Activated CD4-positive, alpha-beta T cell treated with anti-CD3 and anti-CD28 coated beads, Interleukin-2, amount 10 ng/mL, durations not matched to agents 7 days and 5 days (primary cell): ENCODE measurements at regions not wholly inside any gene's neighbourhood (a gene's known extent, or its start where the extent isn't known, plus 50 kb on each side); places are given as distances from the start of the nearest gene placed in this dataset.

Experiments used
- CTCF ChIA-PET: fragments of 350-600 bp; sonication (Branson Sonifier 250); formaldehyde crosslinking; loops from one replicate; lab custom pipeline; 2021; ENCODE audit warnings: antibody characterized with exemption; lab: Charles Lee
- POLR2A ChIA-PET: fragments of 350-600 bp; sonication (Branson Sonifier 250); formaldehyde crosslinking; loops from one replicate; lab custom pipeline; 2021; ENCODE audit warnings: antibody characterized with exemption; lab: Charles Lee
- DNase-seq: peaks from one replicate; pipeline ENCODE4 v3.0.0-alpha.2; 2020
- H3K27ac Mint-ChIP-seq: one replicate; pipeline ENCODE4 v1.8.0; 2021; ENCODE audit warnings: mild to moderate bottlenecking, moderate library complexity, mixed read lengths
- H3K27me3 Mint-ChIP-seq: one replicate; pipeline ENCODE4 v1.8.0; 2021; ENCODE audit warnings: mixed read lengths
- H3K36me3 Mint-ChIP-seq: one replicate; pipeline ENCODE4 v1.8.0; 2021; ENCODE audit warnings: low read depth, mixed read lengths
- H3K4me1 Mint-ChIP-seq: one replicate; pipeline ENCODE4 v1.8.0; 2021; ENCODE audit warnings: mixed read lengths
- H3K4me3 Mint-ChIP-seq: one replicate; pipeline ENCODE4 v1.8.0; 2021; ENCODE audit warnings: mild to moderate bottlenecking, moderate library complexity, mixed read lengths
- H3K9me3 Mint-ChIP-seq: one replicate; pipeline ENCODE4 v1.8.0; 2021; ENCODE audit warnings: mixed read lengths

GRCh38 chr13:79222427-79223205, 183.4 kb downstream of the RBM26 start:
- Mint-ChIP-seq H3K27me3 (peaks cover 25% of the 10 kb centered on the region), H3K9me3 (no peaks in the 10 kb centered on the region), H3K36me3 (no peaks in the 10 kb centered on the region), H3K4me3 (no peak overlapping the region), H3K4me1 (no peaks in the 10 kb centered on the region), H3K27ac (no peak overlapping the region)
- ChIA-PET CTCF (interaction anchor here (0.6 to 1.6 kb wide), 2 partner anchors 18 to 320 kb away, joined by 3 to 4 read pairs; no protein-coding TSS in a partner anchor), POLR2A (no interaction called here)
- no peak for DNase-seq

GRCh38 chr13:79212064-79212619, 193.9 kb downstream of the RBM26 start:
- ChIA-PET POLR2A (no interaction called here), CTCF (interaction anchor here (0.6 kb wide), 1 partner anchor 17 kb away, joined by 3 read pairs; no protein-coding TSS in a partner anchor)
- Mint-ChIP-seq H3K27ac (no peak overlapping the region), H3K36me3 (no peaks in the 10 kb centered on the region), H3K27me3 (peaks cover 43% of the 10 kb centered on the region), H3K9me3 (no peaks in the 10 kb centered on the region), H3K4me1 (no peaks in the 10 kb centered on the region), H3K4me3 (no peak overlapping the region)
- DNase-seq: no peak

- no peaks in the 10 kb centered on the region for H3K9me3 Mint-ChIP-seq
- H3K36me3 Mint-ChIP-seq: no peaks in the 10 kb centered on the region
- peaks cover 37% of the 10 kb centered on the region for H3K27me3 Mint-ChIP-seq
- H3K4me1 Mint-ChIP-seq: no peaks in the 10 kb centered on the region
- no peak for DNase-seq
- no peak overlapping the region for H3K4me3 Mint-ChIP-seq
- no peak overlapping the region for H3K27ac Mint-ChIP-seq
- CTCF ChIA-PET: no interaction called here
- POLR2A ChIA-PET: no interaction called here
These were observed 194.7 kb downstream of the RBM26 start for GRCh38 chr13:79211377-79211776.

GRCh38 chr13:79197933-79198332, 208.1 kb downstream of the RBM26 start:
- H3K27me3 Mint-ChIP-seq: peaks cover 4% of the 10 kb centered on the region
- H3K27ac Mint-ChIP-seq: no peak overlapping the region
- H3K36me3 Mint-ChIP-seq: peaks cover 2% of the 10 kb centered on the region
- POLR2A ChIA-PET: no interaction called here
- H3K4me3 Mint-ChIP-seq: no peak overlapping the region
- peaks cover 5% of the 10 kb centered on the region for H3K9me3 Mint-ChIP-seq
- no peak for DNase-seq
- H3K4me1 Mint-ChIP-seq: peaks cover 33% of the 10 kb centered on the region
- CTCF ChIA-PET: no interaction called here

- no peak overlapping the region for H3K27ac Mint-ChIP-seq
- H3K9me3 Mint-ChIP-seq: peaks cover 7% of the 10 kb centered on the region
- POLR2A ChIA-PET: no interaction called here
- no peak overlapping the region for H3K4me3 Mint-ChIP-seq
- H3K36me3 Mint-ChIP-seq: peaks cover 2% of the 10 kb centered on the region
- H3K4me1 Mint-ChIP-seq: peaks cover 42% of the 10 kb centered on the region
- CTCF ChIA-PET: interaction anchor here (1.5 to 2.9 kb wide), 2 partner anchors 7 to 22 kb away, joined by 3 to 11 read pairs; no protein-coding TSS in a partner anchor
- DNase-seq: no peak
- peaks cover 11% of the 10 kb centered on the region for H3K27me3 Mint-ChIP-seq
These were observed 209.2 kb downstream of the RBM26 start for GRCh38 chr13:79196843-79197242.

GRCh38 chr13:79196366-79196765, 209.7 kb downstream of the RBM26 start:
- H3K27ac Mint-ChIP-seq: no peak overlapping the region
- no peak for DNase-seq
- H3K27me3 Mint-ChIP-seq: peaks cover 16% of the 10 kb centered on the region
- peaks cover 7% of the 10 kb centered on the region for H3K9me3 Mint-ChIP-seq
- CTCF ChIA-PET: interaction anchor here (1.5 to 2.9 kb wide), 2 partner anchors 8 to 23 kb away, joined by 3 to 11 read pairs; no protein-coding TSS in a partner anchor
- POLR2A ChIA-PET: no interaction called here
- H3K36me3 Mint-ChIP-seq: peaks cover 2% of the 10 kb centered on the region
- H3K4me3 Mint-ChIP-seq: no peak overlapping the region
- H3K4me1 Mint-ChIP-seq: peaks cover 46% of the 10 kb centered on the region

GRCh38 chr13:79194727-79195126, 211.3 kb downstream of the RBM26 start:
- Mint-ChIP-seq H3K9me3 (peaks cover 7% of the 10 kb centered on the region), H3K27ac (no peak overlapping the region), H3K4me1 (peaks cover 53% of the 10 kb centered on the region), H3K27me3 (peaks cover 13% of the 10 kb centered on the region), H3K4me3 (no peak overlapping the region), H3K36me3 (peaks cover 2% of the 10 kb centered on the region)
- ChIA-PET POLR2A (no interaction called here), CTCF (interaction anchor here (2.9 kb wide), 1 partner anchor 10 kb away, joined by 11 read pairs; no protein-coding TSS in a partner anchor)
- DNase-seq: no peak

- peak overlapping the region; percentile 35 for H3K4me3 Mint-ChIP-seq
- H3K36me3 Mint-ChIP-seq: peaks cover 2% of the 10 kb centered on the region
- peaks cover 7% of the 10 kb centered on the region for H3K9me3 Mint-ChIP-seq
- DNase-seq: peak; percentile 74
- ChIA-PET POLR2A (no interaction called here), CTCF (interaction anchor here (0.6 to 2.9 kb wide), 2 partner anchors 10 to 41 kb away, joined by 4 to 11 read pairs; no protein-coding TSS in a partner anchor)
- peaks cover 16% of the 10 kb centered on the region for H3K27me3 Mint-ChIP-seq
- H3K27ac Mint-ChIP-seq: peak overlapping the region; percentile 57
- H3K4me1 Mint-ChIP-seq: peaks cover 53% of the 10 kb centered on the region
These were observed 211.8 kb downstream of the RBM26 start for GRCh38 chr13:79194272-79194671.

GRCh38 chr13:79191501-79191900, 214.6 kb downstream of the RBM26 start:
- peaks cover 7% of the 10 kb centered on the region for H3K9me3 Mint-ChIP-seq
- ChIA-PET CTCF (interaction anchor here (0.5 to 1.1 kb wide), 2 partner anchors 9 to 290 kb away, joined by 3 to 8 read pairs; partner anchors contain the start of gene NDFIP2), POLR2A (no interaction called here)
- H3K36me3 Mint-ChIP-seq: peaks cover 2% of the 10 kb centered on the region
- H3K4me3 Mint-ChIP-seq: no peak overlapping the region
- peaks cover 49% of the 10 kb centered on the region for H3K4me1 Mint-ChIP-seq
- DNase-seq: no peak
- H3K27me3 Mint-ChIP-seq: peaks cover 34% of the 10 kb centered on the region
- H3K27ac Mint-ChIP-seq: no peak overlapping the region

GRCh38 chr13:79190932-79191331, 215.1 kb downstream of the RBM26 start:
- DNase-seq: no peak
- POLR2A ChIA-PET: no interaction called here
- H3K9me3 Mint-ChIP-seq: peaks cover 7% of the 10 kb centered on the region
- peaks cover 43% of the 10 kb centered on the region for H3K4me1 Mint-ChIP-seq
- H3K4me3 Mint-ChIP-seq: no peak overlapping the region
- peaks cover 2% of the 10 kb centered on the region for H3K36me3 Mint-ChIP-seq
- no peak overlapping the region for H3K27ac Mint-ChIP-seq
- CTCF ChIA-PET: no interaction called here
- H3K27me3 Mint-ChIP-seq: peaks cover 36% of the 10 kb centered on the region

- no peak for DNase-seq
- Mint-ChIP-seq H3K4me1 (peaks cover 21% of the 10 kb centered on the region), H3K36me3 (no peaks in the 10 kb centered on the region), H3K27ac (no peak overlapping the region), H3K27me3 (peaks cover 36% of the 10 kb centered on the region), H3K9me3 (peaks cover 2% of the 10 kb centered on the region), H3K4me3 (no peak overlapping the region)
- ChIA-PET POLR2A (no interaction called here), CTCF (interaction anchor here (1.0 kb wide), 1 partner anchor 15 kb away, joined by 4 read pairs; no protein-coding TSS in a partner anchor)
These were observed 218.0 kb downstream of the RBM26 start for GRCh38 chr13:79187917-79188690.

- no peak for DNase-seq
- Mint-ChIP-seq H3K4me3 (no peak overlapping the region), H3K27me3 (peaks cover 38% of the 10 kb centered on the region), H3K27ac (no peak overlapping the region), H3K9me3 (no peaks in the 10 kb centered on the region), H3K36me3 (no peaks in the 10 kb centered on the region), H3K4me1 (no peaks in the 10 kb centered on the region)
- CTCF ChIA-PET: interaction anchor here (0.6 kb wide), 1 partner anchor 150 kb away, joined by 3 read pairs; no protein-coding TSS in a partner anchor
- POLR2A ChIA-PET: no interaction called here
These were observed 220.5 kb downstream of the RBM26 start for GRCh38 chr13:79185580-79185979.
